ENCODE measurements at regions not wholly inside any gene's neighbourhood (a gene's known extent, or its start where the extent isn't known, plus 50 kb on each side); places are given as distances from the start of the nearest gene placed in this dataset.

DNA sequence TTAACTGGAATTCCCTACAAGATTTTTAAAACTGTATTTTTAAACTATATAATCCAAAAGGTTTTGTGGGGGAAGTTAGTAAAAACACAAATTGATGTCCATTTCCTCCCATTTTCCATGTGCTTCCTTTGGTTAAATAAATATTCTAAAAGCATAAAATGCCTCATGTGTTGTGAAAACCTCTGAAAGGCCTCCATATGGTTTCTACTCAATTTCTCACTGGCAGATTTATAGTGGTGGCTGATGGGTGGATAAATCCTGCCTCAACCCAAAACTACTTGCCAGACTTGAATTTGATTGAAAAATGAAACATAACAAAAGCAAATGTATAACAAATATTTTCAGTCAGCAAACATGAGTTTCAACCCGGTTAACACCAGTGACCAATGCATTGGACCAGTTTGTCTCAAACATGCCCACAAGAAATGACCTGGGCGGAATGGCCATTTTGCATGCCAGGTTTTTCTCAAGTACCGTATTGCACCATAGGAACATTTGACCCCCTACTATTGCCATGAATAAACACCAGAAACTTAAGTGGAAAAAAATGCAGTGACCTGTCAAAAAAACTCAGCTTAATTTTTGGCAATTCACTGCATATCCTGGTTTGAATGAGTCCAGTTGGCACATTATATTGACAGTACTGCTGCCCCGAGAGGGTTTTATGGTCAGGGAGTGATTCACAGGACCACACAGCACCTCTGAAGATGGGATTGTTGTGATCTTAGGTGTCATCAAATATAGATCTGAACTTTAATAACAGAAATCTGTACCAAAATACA lies 454.6 kb upstream of the ANKRD30A start:
- Histone ChIP-seq H3K4me1 (no peaks in the 10 kb centered on the region), H3K4me3 (no peak overlapping the region), H3K27ac (no peak overlapping the region), H3K9me3 (no peaks in the 10 kb centered on the region), H3K27me3 (no peaks in the 10 kb centered on the region), H3K36me3 (no peaks in the 10 kb centered on the region)
- TF ChIP-seq POLR2AphosphoS5 (IDR thresholded peaks at IDR 0.05), result no peak
- TF ChIP-seq EP300 (IDR thresholded peaks at IDR 0.05), result no peak
- TF ChIP-seq, protein P1, sequence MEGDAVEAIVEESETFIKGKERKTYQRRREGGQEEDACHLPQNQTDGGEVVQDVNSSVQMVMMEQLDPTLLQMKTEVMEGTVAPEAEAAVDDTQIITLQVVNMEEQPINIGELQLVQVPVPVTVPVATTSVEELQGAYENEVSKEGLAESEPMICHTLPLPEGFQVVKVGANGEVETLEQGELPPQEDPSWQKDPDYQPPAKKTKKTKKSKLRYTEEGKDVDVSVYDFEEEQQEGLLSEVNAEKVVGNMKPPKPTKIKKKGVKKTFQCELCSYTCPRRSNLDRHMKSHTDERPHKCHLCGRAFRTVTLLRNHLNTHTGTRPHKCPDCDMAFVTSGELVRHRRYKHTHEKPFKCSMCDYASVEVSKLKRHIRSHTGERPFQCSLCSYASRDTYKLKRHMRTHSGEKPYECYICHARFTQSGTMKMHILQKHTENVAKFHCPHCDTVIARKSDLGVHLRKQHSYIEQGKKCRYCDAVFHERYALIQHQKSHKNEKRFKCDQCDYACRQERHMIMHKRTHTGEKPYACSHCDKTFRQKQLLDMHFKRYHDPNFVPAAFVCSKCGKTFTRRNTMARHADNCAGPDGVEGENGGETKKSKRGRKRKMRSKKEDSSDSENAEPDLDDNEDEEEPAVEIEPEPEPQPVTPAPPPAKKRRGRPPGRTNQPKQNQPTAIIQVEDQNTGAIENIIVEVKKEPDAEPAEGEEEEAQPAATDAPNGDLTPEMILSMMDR (IDR thresholded peaks at IDR 0.05), result no peak
- TF ChIP-seq POLR2A (IDR thresholded peaks at IDR 0.05), result no peak
- intact Hi-C loops (cut with DNase I; ENCODE audit: low total_unique reads), result no loop called here
- DNase-seq, result no peak
- 78 to 85% (median 83%) methylated on average over 4 of the region's 4 CpGs for WGBS, 5 donors

DNA sequence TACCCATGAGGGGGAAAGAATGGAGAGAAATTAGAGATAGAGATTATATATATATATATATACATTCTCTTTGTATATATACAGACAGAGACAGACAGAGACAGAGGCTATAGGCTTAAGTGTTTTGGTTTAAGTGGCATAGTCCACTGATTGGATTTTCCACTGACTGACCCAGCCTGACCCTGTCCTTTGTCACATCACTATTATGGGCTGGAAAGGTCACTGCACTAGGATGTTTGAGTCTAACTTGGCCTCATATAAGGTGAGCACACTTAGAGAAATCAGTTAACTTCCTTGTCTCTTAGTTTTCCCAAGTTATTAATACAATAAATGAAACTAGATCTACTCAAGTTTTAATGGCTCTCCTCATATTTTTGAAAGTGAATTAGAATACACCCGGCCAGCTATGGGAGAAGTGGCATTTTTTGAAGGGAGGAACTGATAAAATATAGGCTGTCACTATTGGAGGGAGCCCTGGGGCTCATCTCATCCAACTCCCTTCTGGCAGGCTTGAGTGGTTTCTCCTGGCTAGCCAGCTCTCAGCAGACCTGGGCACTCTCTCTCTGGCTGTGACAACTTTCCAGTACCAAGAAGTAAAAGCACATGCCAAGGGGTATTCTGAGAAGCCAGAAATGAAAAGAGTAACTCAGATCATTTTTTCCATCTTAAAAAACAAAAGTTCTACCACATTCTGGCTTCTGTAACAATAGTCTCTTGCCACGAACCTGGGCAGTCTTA lies 455.6 kb upstream of the ANKRD30A start:
- Histone ChIP-seq H3K27ac (no peak overlapping the region), H3K4me1 (no peaks in the 10 kb centered on the region), H3K36me3 (no peaks in the 10 kb centered on the region), H3K4me3 (no peak overlapping the region), H3K9me3 (no peaks in the 10 kb centered on the region), H3K27me3 (no peaks in the 10 kb centered on the region)
- 35 to 44% (median 42%) methylated on average over 2 of the region's 2 CpGs for WGBS, 5 donors
- intact Hi-C loops (cut with DNase I; ENCODE audit: low total_unique reads), result no loop called here
- TF ChIP-seq POLR2AphosphoS5 (IDR thresholded peaks at IDR 0.05), result no peak
- DNase-seq, result no peak

- no peaks in the 10 kb centered on the region for H3K36me3 ChIP-seq
- intact Hi-C loops (cut with DNase I; ENCODE audit: low total_unique reads), result no loop called here
Measured at GRCh38 chr10:36666451-36666850, 458.9 kb upstream of the ANKRD30A start.

GRCh38 chr10:36662571-36662970 lies 462.8 kb upstream of the ANKRD30A start:
- no peaks in the 10 kb centered on the region for H3K9me3 ChIP-seq
- H3K4me1 ChIP-seq, result no peaks in the 10 kb centered on the region
- intact Hi-C loops (cut with DNase I; ENCODE audit: low total_unique reads), result no loop called here
- no peak overlapping the region for H3K4me3 ChIP-seq
- no peaks in the 10 kb centered on the region for H3K27me3 ChIP-seq
- WGBS, 5 donors, result 73 to 82% (median 80%) methylated on average over 4 of the region's 4 CpGs
- TF ChIP-seq, protein P1 (IDR thresholded peaks at IDR 0.05), result no peak
- TF ChIP-seq POLR2AphosphoS5 (IDR thresholded peaks at IDR 0.05) (no peak), POLR2A (IDR thresholded peaks at IDR 0.05) (no peak), EP300 (IDR thresholded peaks at IDR 0.05) (no peak)
- DNase-seq, result no peak
- no peaks in the 10 kb centered on the region for H3K36me3 ChIP-seq
- no peak overlapping the region for H3K27ac ChIP-seq

More at GRCh38 chr10:36666451-36666850, 458.9 kb upstream of the ANKRD30A start:
- H3K27me3 ChIP-seq, result no peaks in the 10 kb centered on the region
- H3K27ac ChIP-seq, result no peak overlapping the region
- no peak overlapping the region for H3K4me3 ChIP-seq
- no peaks in the 10 kb centered on the region for H3K9me3 ChIP-seq
- no peaks in the 10 kb centered on the region for H3K4me1 ChIP-seq
- TF ChIP-seq POLR2A (IDR thresholded peaks at IDR 0.05) (no peak), POLR2AphosphoS5 (IDR thresholded peaks at IDR 0.05) (no peak), EP300 (IDR thresholded peaks at IDR 0.05) (no peak)
- TF ChIP-seq, protein P1 (IDR thresholded peaks at IDR 0.05), result no peak
- no peak for DNase-seq

DNA sequence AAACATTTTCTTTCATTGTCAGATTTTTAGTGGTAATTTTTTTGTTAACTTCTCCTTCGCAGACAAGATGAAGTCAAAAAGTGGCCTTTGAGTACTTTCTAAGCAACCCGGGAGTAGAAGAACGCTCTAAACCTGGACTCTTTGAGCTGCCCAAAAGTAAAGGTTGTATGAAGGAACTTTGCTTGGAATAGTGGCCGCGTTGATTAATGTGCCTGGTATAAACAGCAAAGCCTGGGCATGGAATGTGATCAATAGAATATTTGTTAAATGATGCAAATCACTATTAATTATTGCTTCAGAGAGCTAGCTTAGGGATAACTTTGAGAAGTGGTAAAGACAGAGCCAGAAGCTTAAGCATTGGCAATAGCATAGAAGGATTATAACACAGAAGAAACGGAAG lies 475.1 kb upstream of the ANKRD30A start:
- TF ChIP-seq, protein P1 (IDR thresholded peaks at IDR 0.05), result no peak
- TF ChIP-seq POLR2A (IDR thresholded peaks at IDR 0.05), result no peak
- no peak for TF ChIP-seq POLR2AphosphoS5 (IDR thresholded peaks at IDR 0.05)
- no peak for TF ChIP-seq EP300 (IDR thresholded peaks at IDR 0.05)
- Histone ChIP-seq H3K36me3 (no peaks in the 10 kb centered on the region), H3K9me3 (peaks cover 0 to 7% (median 4%) of the 10 kb centered on the region in 4 donors), H3K27me3 (no peaks in the 10 kb centered on the region), H3K4me1 (no peaks in the 10 kb centered on the region), H3K27ac (no peak overlapping the region), H3K4me3 (no peak overlapping the region)
- DNase-seq, result no peak
- intact Hi-C loops (cut with DNase I; ENCODE audit: low total_unique reads), result no loop called here
- WGBS, 5 donors, result 76 to 91% (median 78%) methylated on average over 6 of the region's 6 CpGs
